IMR-90 (cell line): ENCODE measurements at regions not wholly inside any gene's neighbourhood (a gene's known extent, or its start where the extent isn't known, plus 50 kb on each side); places are given as distances from the start of the nearest gene placed in this dataset.

Experiments
- ATAC-seq: fragments of 200-7000 bp; cut with Tn5 transposase; 2 replicates; pipeline ENCODE4 v1.9.1; 2020; ENCODE audit warnings: low read depth, mild to moderate bottlenecking, moderate library complexity
- BruUV-seq: library from RNA; stranded (reverse); fragments of 400-500 nt; replicated peaks from 2 replicates; lab custom pipeline; 2021; lab: Mats Ljungman, UMichigan
- CTCF ChIA-PET: fragments of 300-600 bp; formaldehyde crosslinking; extraction: SDS; loops from one replicate; lab custom pipeline; 2021; ENCODE audit warnings: antibody characterized with exemption; lab: Yijun Ruan, JAX
- POLR2A ChIA-PET: fragments of 300-600 bp; sonication (Branson Sonifier 250); formaldehyde crosslinking; loops from one replicate; lab custom pipeline; 2022; ENCODE audit warnings: antibody characterized with exemption; ENCODE audit not compliant: unreplicated experiment; lab: Charles Lee
- DNase-seq: peaks from one replicate; pipeline ENCODE4 v3.0.0; 2013
- H2AFZ ChIP-seq: replicated peaks from 2 replicates; pipeline ENCODE3; 2013; ENCODE audit warnings: low read length, mild to moderate bottlenecking; ENCODE audit not compliant: poor library complexity
- H2AK5ac ChIP-seq: 2 replicates; pipeline ENCODE4 v1.6.1; 2013; ENCODE audit warnings: low read depth, low read length, inconsistent platforms
- H2AK9ac ChIP-seq: replicated peaks from 2 replicates; pipeline ENCODE3; 2013; ENCODE audit warnings: mild to moderate bottlenecking, low read depth, low read length, moderate library complexity; ENCODE audit not compliant: poor library complexity
- H2BK120ac ChIP-seq: 2 replicates; pipeline ENCODE4 v1.6.1; 2013; ENCODE audit warnings: low read depth, low read length, inconsistent platforms
- H2BK15ac ChIP-seq: 3 replicates; pipeline ENCODE4 v1.6.1; 2013; ENCODE audit warnings: low read depth, low read length, inconsistent platforms
- H2BK20ac ChIP-seq: 2 replicates; pipeline ENCODE4 v1.6.1; 2013; ENCODE audit warnings: low read depth, mild to moderate bottlenecking, inconsistent platforms, low read length, moderate library complexity
- H2BK5ac ChIP-seq: 2 replicates; pipeline ENCODE4 v1.6.1; 2013; ENCODE audit warnings: mild to moderate bottlenecking, low read depth, low read length, inconsistent platforms; ENCODE audit not compliant: poor library complexity, severe bottlenecking
- H3K14ac ChIP-seq: replicated peaks from 2 replicates; pipeline ENCODE4 v1.6.1; 2013; ENCODE audit warnings: low read depth, low read length, inconsistent platforms
- H3K18ac ChIP-seq: 2 replicates; pipeline ENCODE4 v1.6.1; 2013; ENCODE audit warnings: low read depth, low read length, control low read depth
- H3K23ac ChIP-seq: 2 replicates; pipeline ENCODE4 v1.6.1; 2013; ENCODE audit warnings: low read depth, low read length, inconsistent platforms
- H3K27ac ChIP-seq: 2 replicates; pipeline ENCODE4 v1.5.1; 2013; ENCODE audit warnings: mild to moderate bottlenecking, control low read depth, low read length; ENCODE audit not compliant: insufficient read depth
- H3K27me3 ChIP-seq: 2 replicates; pipeline ENCODE4 v1.6.1; 2013; ENCODE audit warnings: low read length; ENCODE audit not compliant: control insufficient read depth, insufficient read depth
- H3K36me3 ChIP-seq: 2 replicates; pipeline ENCODE4 v1.6.1; 2013; ENCODE audit warnings: low read length, mixed read lengths; ENCODE audit not compliant: control insufficient read depth, insufficient read depth
- H3K4ac ChIP-seq: 2 replicates; pipeline ENCODE4 v1.6.1; 2013; ENCODE audit warnings: low read depth, low read length, inconsistent platforms
- H3K4me1 ChIP-seq: 2 replicates; pipeline ENCODE4 v1.6.1; 2013; ENCODE audit warnings: low read length, mixed read lengths; ENCODE audit not compliant: control insufficient read depth, insufficient read depth
- H3K4me2 ChIP-seq: 2 replicates; pipeline ENCODE4 v1.6.1; 2013; ENCODE audit warnings: low read depth, mild to moderate bottlenecking, control low read depth, low read length, moderate library complexity
- H3K4me3 ChIP-seq: 2 replicates; pipeline ENCODE4 v1.5.1; 2013; ENCODE audit warnings: low read depth, mild to moderate bottlenecking, control low read depth, low read length, moderate library complexity; ENCODE audit not compliant: insufficient read depth
- H3K56ac ChIP-seq: 2 replicates; pipeline ENCODE4 v1.6.1; 2013; ENCODE audit warnings: low read length, inconsistent platforms; ENCODE audit not compliant: insufficient read depth; ENCODE audit errors: extremely low read depth
- H3K79me1 ChIP-seq, 2 experiments: 2 replicates each; pipeline ENCODE4 v1.6.1; 2013; ENCODE audit warnings: low read length in 2 of 2, inconsistent platforms in 1 of 2, low read depth in 1 of 2
- H3K9ac ChIP-seq: 2 replicates; pipeline ENCODE4 v1.6.1; 2013; ENCODE audit warnings: low read depth, low read length, control low read depth
- H3K9me1 ChIP-seq: 2 replicates; pipeline ENCODE4 v1.6.1; 2013; ENCODE audit warnings: low read length, inconsistent platforms; ENCODE audit not compliant: insufficient read depth
- H3K9me3 ChIP-seq: 2 replicates; pipeline ENCODE4 v1.6.1; 2013; ENCODE audit warnings: low read length; ENCODE audit not compliant: control insufficient read depth, insufficient read depth
- H4K20me1 ChIP-seq: 2 replicates; pipeline ENCODE4 v1.6.1; 2013; ENCODE audit warnings: low read length, inconsistent platforms; ENCODE audit not compliant: insufficient read depth
- H4K5ac ChIP-seq: 2 replicates; pipeline ENCODE4 v1.6.1; 2013; ENCODE audit warnings: mild to moderate bottlenecking, low read depth, low read length, control low read depth
- H4K8ac ChIP-seq, 2 experiments: 2 replicates each; pipeline ENCODE4 v1.6.1; 2013; ENCODE audit warnings: low read depth in 2 of 2, low read length in 2 of 2, control low read depth in 1 of 2, inconsistent platforms in 1 of 2
- H4K91ac ChIP-seq: 2 replicates; pipeline ENCODE4 v1.6.1; 2013; ENCODE audit warnings: low read depth, low read length, inconsistent platforms; ENCODE audit not compliant: insufficient read depth
- CEBPB ChIP-seq: IDR thresholded peaks from 2 replicates; pipeline ENCODE4 v1.6.1; 2012; ENCODE audit warnings: low read depth, low read length, improper control_type of control experiment
- NFE2L2 ChIP-seq: fragments of 150-350 bp; IDR thresholded peaks from 2 replicates; pipeline ENCODE4 v1.6.1; 2016; ENCODE audit warnings: low read depth, mild to moderate bottlenecking, low read length
- RFX5 ChIP-seq: IDR thresholded peaks from 2 replicates; pipeline ENCODE4 v1.8.0; 2012; ENCODE audit warnings: low read depth, mild to moderate bottlenecking, low read length, moderate library complexity
- WGBS, 2 experiments: methylation state at CpG; one replicate each; pipeline versions ENCODE4 v1.1.5 to v1.1.7; 2013; ENCODE audit warnings: missing lambda C conversion rate in 2 of 2; ENCODE audit not compliant: insufficient read length in 1 of 2; ENCODE audit errors: extremely low coverage in 2 of 2; 5-methylcytosine and 5-hydroxymethylcytosine counted together
- dilution Hi-C: fragments of 300-500 bp; cut with HindIII; formaldehyde crosslinking; loops from one replicate; pipeline ENCODE4 v1.14.3; 2018; ENCODE audit warnings: low sequenced_read_pairs; ENCODE audit not compliant: unreplicated experiment
- in situ Hi-C: fragments of 300-500 bp; cut with MboI; formaldehyde crosslinking; loops from 3 replicates; pipeline ENCODE4 v1.14.3; 2019; ENCODE audit warnings: low sequenced_read_pairs, inconsistent platforms, mixed read lengths
- intact Hi-C: fragments of 100-400 bp; cut with micrococcal nuclease; formaldehyde crosslinking; loops from 2 replicates; pipeline ENCODE4 v1.10.0; 2022

GRCh38 chr20:51890003-51890402 is 87.7 kb upstream of the SALL4 start:
- H3K18ac ChIP-seq = no peak overlapping the region
- no peak overlapping the region for H2AK9ac ChIP-seq
- H3K27ac ChIP-seq = no peak overlapping the region
- no peak overlapping the region for H3K56ac ChIP-seq
- ATAC-seq (no peak), DNase-seq (no peak)
- no peak overlapping the region for H2BK20ac ChIP-seq
- H3K27me3 ChIP-seq = peaks cover 10% of the 10 kb centered on the region
- in situ Hi-C loops = no loop called here
- no peak overlapping the region for H3K4ac ChIP-seq
- no peak overlapping the region for H4K5ac ChIP-seq
- no peak overlapping the region for H3K9ac ChIP-seq
- no TSS peak for BruUV-seq
- H2BK5ac ChIP-seq = no peak overlapping the region
- H4K8ac ChIP-seq = no peak overlapping the region
- dilution Hi-C loops = no loop called here
- H3K4me2 ChIP-seq = no peak overlapping the region
- H3K79me1 ChIP-seq = no peaks in the 10 kb centered on the region
- no peaks in the 10 kb centered on the region for H3K9me1 ChIP-seq
- intact Hi-C loops = no loop called here
- H3K4me1 ChIP-seq = no peaks in the 10 kb centered on the region
- CTCF ChIA-PET = no interaction called here
- TF ChIP-seq RFX5 (no peak), CEBPB (no peak), NFE2L2 (no peak)
- H2AFZ ChIP-seq = no peak overlapping the region
- no peaks in the 10 kb centered on the region for H4K20me1 ChIP-seq
- H2AK5ac ChIP-seq = no peak overlapping the region
- WGBS, 2 experiments = 40% methylated on average over 1 of the region's 9 CpGs; no CpG with 5 or more reads in 1 of the 2 experiments
- H3K23ac ChIP-seq = no peak overlapping the region
- H2BK15ac ChIP-seq = no peak overlapping the region
- H3K9me3 ChIP-seq = no peaks in the 10 kb centered on the region
- H4K91ac ChIP-seq = no peak overlapping the region
- H2BK120ac ChIP-seq = no peak overlapping the region
- H3K36me3 ChIP-seq = no peaks in the 10 kb centered on the region
- POLR2A ChIA-PET = interaction anchor here (0.6 kb wide), 1 partner anchor 536 kb away, joined by 3 read pairs; no protein-coding TSS in a partner anchor
- H3K14ac ChIP-seq = no peak overlapping the region
- H3K4me3 ChIP-seq = no peak overlapping the region
